ENCODE measurements at regions not wholly inside any gene's neighbourhood (a gene's known extent, or its start where the extent isn't known, plus 50 kb on each side); places are given as distances from the start of the nearest gene placed in this dataset.
"Not testable (repeated sequence)": the region's sequence is repeated elsewhere in the genome, so short reads cannot be mapped to it uniquely, and the experiment has no call there.

- Histone ChIP-seq H3K9me2 (replicated peaks; ENCODE audit: low read length) (no peaks in the 10 kb centered on the region), H3K9ac (ENCODE audit: low read length) (no peak overlapping the region), H3K4me3 (ENCODE audit: low read length) (no peak overlapping the region), H3K79me2 (ENCODE audit: low read length) (no peaks in the 10 kb centered on the region), H3K27me3 (ENCODE audit: low read length) (no peaks in the 10 kb centered on the region), H3K4me2 (ENCODE audit: low read length) (no peak overlapping the region), H3K4me1 (ENCODE audit: insufficient read depth, low read length) (no peaks in the 10 kb centered on the region), H3F3A (ENCODE audit: low read length, unreplicated experiment) (no peaks in the 10 kb centered on the region), H3K9me3 (ENCODE audit: low read length) (no peaks in the 10 kb centered on the region), H2AFZ (ENCODE audit: low read length) (no peak overlapping the region), H3K36me3 (ENCODE audit: low read depth, low read length) (no peaks in the 10 kb centered on the region), H4K20me1 (ENCODE audit: low read length) (no peaks in the 10 kb centered on the region), H3K27ac (ENCODE audit: low read length) (no peak overlapping the region)
- intact Hi-C loops (cut with micrococcal nuclease): no loop called here
- DNase-seq: no peak
- TF ChIP-seq EZH2phosphoT487 (IDR thresholded peaks at IDR 0.05; ENCODE audit: borderline replicate concordance, low read length): no peak
- ChIA-PET CTCF (no interaction called here), POLR2A (ENCODE audit: unreplicated experiment) (no interaction called here)
- ATAC-seq: no peak
- BruUV-seq (replicated peaks): no TSS peak
These were observed 223.5 kb downstream of the CYB561 start for GRCh38 chr17:63222655-63223054.

DNA sequence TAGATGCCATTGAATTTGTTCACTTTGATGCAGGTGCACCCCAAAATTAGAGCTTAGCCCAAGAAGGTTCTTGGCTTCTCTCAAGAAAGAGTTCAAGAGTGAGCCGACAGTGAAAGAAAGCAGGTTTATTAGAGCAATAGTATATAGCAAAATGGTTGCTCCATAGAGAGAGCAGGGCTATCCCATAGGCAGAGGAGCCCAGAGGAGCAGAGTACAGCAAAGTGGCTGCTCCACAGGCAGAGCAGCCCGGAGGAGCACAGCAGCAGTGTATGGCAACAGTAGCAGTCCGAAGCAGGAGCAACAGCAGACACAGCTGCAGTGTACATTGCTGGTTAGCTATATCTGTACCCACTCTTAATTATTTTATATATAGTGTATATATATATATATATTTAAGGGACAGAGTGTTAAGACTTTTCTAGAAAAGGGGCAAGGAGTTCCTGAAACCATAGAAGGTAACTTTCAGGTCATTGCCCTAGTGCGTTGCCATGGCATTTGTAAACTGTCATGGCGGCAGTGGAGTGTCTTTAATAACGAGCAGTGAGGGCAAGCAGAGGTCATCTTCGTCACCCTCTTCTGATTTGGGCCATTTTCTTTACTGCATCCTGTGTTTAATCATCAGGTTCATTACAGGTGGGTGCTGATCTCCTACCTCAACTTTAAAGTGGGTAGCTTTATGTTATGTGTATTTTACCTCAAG lies 222.7 kb downstream of the CYB561 start:
- intact Hi-C loops (cut with micrococcal nuclease): no loop called here
- Histone ChIP-seq H3K36me3 (ENCODE audit: low read depth, low read length) (no peaks in the 10 kb centered on the region), H2AFZ (ENCODE audit: low read length) (no peak overlapping the region), H3K27ac (ENCODE audit: low read length) (no peak overlapping the region), H3K9ac (ENCODE audit: low read length) (no peak overlapping the region), H3F3A (ENCODE audit: low read length, unreplicated experiment) (no peaks in the 10 kb centered on the region), H3K9me3 (ENCODE audit: low read length) (no peaks in the 10 kb centered on the region), H3K27me3 (ENCODE audit: low read length) (no peaks in the 10 kb centered on the region), H4K20me1 (ENCODE audit: low read length) (no peaks in the 10 kb centered on the region), H3K9me2 (replicated peaks; ENCODE audit: low read length) (no peaks in the 10 kb centered on the region), H3K79me2 (ENCODE audit: low read length) (no peaks in the 10 kb centered on the region), H3K4me1 (ENCODE audit: insufficient read depth, low read length) (no peaks in the 10 kb centered on the region), H3K4me2 (ENCODE audit: low read length) (no peak overlapping the region), H3K4me3 (ENCODE audit: low read length) (no peak overlapping the region)
- ChIA-PET POLR2A (ENCODE audit: unreplicated experiment) (no interaction called here), CTCF (no interaction called here)
- BruUV-seq (replicated peaks): no TSS peak
- DNase-seq (no peak), ATAC-seq (no peak)
- TF ChIP-seq, protein P1, sequence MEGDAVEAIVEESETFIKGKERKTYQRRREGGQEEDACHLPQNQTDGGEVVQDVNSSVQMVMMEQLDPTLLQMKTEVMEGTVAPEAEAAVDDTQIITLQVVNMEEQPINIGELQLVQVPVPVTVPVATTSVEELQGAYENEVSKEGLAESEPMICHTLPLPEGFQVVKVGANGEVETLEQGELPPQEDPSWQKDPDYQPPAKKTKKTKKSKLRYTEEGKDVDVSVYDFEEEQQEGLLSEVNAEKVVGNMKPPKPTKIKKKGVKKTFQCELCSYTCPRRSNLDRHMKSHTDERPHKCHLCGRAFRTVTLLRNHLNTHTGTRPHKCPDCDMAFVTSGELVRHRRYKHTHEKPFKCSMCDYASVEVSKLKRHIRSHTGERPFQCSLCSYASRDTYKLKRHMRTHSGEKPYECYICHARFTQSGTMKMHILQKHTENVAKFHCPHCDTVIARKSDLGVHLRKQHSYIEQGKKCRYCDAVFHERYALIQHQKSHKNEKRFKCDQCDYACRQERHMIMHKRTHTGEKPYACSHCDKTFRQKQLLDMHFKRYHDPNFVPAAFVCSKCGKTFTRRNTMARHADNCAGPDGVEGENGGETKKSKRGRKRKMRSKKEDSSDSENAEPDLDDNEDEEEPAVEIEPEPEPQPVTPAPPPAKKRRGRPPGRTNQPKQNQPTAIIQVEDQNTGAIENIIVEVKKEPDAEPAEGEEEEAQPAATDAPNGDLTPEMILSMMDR (conservative IDR thresholded peaks at IDR 0.05; ENCODE audit: low read depth, low read length): no peak
- no peak for TF ChIP-seq EZH2 (IDR thresholded peaks at IDR 0.05; ENCODE audit: low read length, unreplicated experiment)
- no peak for TF ChIP-seq EZH2phosphoT487 (IDR thresholded peaks at IDR 0.05; ENCODE audit: borderline replicate concordance, low read length)

GRCh38 chr17:63224644-63225043 lies 221.5 kb downstream of the CYB561 start:
- no peaks in the 10 kb centered on the region for H3K27me3 ChIP-seq (ENCODE audit: low read length)
- ChIA-PET POLR2A (ENCODE audit: unreplicated experiment) (no interaction called here), CTCF (no interaction called here)
- no peak overlapping the region for H2AFZ ChIP-seq (ENCODE audit: low read length)
- no peak overlapping the region for H3K4me3 ChIP-seq (ENCODE audit: low read length)
- H3K9me2 ChIP-seq (replicated peaks; ENCODE audit: low read length): no peaks in the 10 kb centered on the region
- H3K9ac ChIP-seq (ENCODE audit: low read length): no peak overlapping the region
- no TSS peak for BruUV-seq (replicated peaks)
- no peak overlapping the region for H3K27ac ChIP-seq (ENCODE audit: low read length)
- H3K4me2 ChIP-seq (ENCODE audit: low read length): no peak overlapping the region
- H3K79me2 ChIP-seq (ENCODE audit: low read length): no peaks in the 10 kb centered on the region
- DNase-seq: no peak
- no peaks in the 10 kb centered on the region for H3K4me1 ChIP-seq (ENCODE audit: insufficient read depth, low read length)
- no peaks in the 10 kb centered on the region for H3K9me3 ChIP-seq (ENCODE audit: low read length)
- no peak for ATAC-seq
- no peaks in the 10 kb centered on the region for H3K36me3 ChIP-seq (ENCODE audit: low read depth, low read length)
- no peaks in the 10 kb centered on the region for H3F3A ChIP-seq (ENCODE audit: low read length, unreplicated experiment)
- intact Hi-C loops (cut with micrococcal nuclease): no loop called here
- no peaks in the 10 kb centered on the region for H4K20me1 ChIP-seq (ENCODE audit: low read length)
- no peak for TF ChIP-seq EZH2phosphoT487 (IDR thresholded peaks at IDR 0.05; ENCODE audit: borderline replicate concordance, low read length)
- TF ChIP-seq, protein P1 (conservative IDR thresholded peaks at IDR 0.05; ENCODE audit: low read depth, low read length): no peak
- no peak for TF ChIP-seq EZH2 (IDR thresholded peaks at IDR 0.05; ENCODE audit: low read length, unreplicated experiment)

- H3K9ac ChIP-seq (ENCODE audit: low read length); DNase-seq; POLR2A ChIA-PET (ENCODE audit: unreplicated experiment); ATAC-seq; H3K9me2 ChIP-seq (replicated peaks; ENCODE audit: low read length); H3K9me3 ChIP-seq (ENCODE audit: low read length); H2AFZ ChIP-seq (ENCODE audit: low read length); BruUV-seq (replicated peaks); H3K79me2 ChIP-seq (ENCODE audit: low read length); H4K20me1 ChIP-seq (ENCODE audit: low read length); H3K27me3 ChIP-seq (ENCODE audit: low read length); H3K4me3 ChIP-seq (ENCODE audit: low read length); H3K36me3 ChIP-seq (ENCODE audit: low read depth, low read length); H3K4me1 ChIP-seq (ENCODE audit: insufficient read depth, low read length); CTCF ChIA-PET; H3F3A ChIP-seq (ENCODE audit: low read length, unreplicated experiment); H3K4me2 ChIP-seq (ENCODE audit: low read length); intact Hi-C loops (cut with micrococcal nuclease); H3K27ac ChIP-seq (ENCODE audit: low read length): not testable (repeated sequence)
These were observed 219.4 kb downstream of the CYB561 start for GRCh38 chr17:63226720-63227119.

DNA sequence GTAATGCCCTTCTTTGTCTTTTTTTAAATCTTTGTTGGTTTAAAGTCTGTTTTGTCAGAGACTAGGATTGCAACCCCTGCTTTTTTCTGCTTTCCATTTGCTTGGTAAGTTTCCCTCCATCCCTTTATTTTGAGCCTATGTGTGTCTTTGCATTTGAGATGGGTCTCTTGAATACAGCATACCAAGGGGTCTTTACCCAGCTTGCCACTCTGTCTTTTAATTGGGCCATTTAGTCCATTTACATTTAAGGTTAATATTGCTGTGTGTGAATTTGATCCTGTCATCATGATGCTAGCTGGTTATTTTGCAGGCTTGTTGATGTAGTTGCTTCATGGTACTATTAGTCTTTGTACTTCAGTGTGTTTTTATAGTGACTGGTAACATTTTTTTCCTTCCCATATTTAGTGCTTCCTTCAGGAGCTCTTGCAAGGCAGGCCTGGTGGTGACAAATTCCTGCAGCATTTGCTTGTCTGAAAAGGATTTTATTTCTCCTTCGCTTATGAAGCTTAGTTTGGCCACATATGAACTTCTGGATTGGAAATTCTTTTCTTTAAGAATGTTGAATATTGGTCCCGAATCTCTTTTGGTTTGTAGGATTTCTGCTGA lies 215.0 kb downstream of the CYB561 start:
- intact Hi-C loops (cut with micrococcal nuclease); CTCF ChIA-PET; ATAC-seq; H2AFZ ChIP-seq (ENCODE audit: low read length); H3K9me2 ChIP-seq (replicated peaks; ENCODE audit: low read length); H3K36me3 ChIP-seq (ENCODE audit: low read depth, low read length); DNase-seq; H3K4me1 ChIP-seq (ENCODE audit: insufficient read depth, low read length); H3K4me2 ChIP-seq (ENCODE audit: low read length); H3K27ac ChIP-seq (ENCODE audit: low read length); H3K27me3 ChIP-seq (ENCODE audit: low read length); H3K9me3 ChIP-seq (ENCODE audit: low read length); H4K20me1 ChIP-seq (ENCODE audit: low read length); H3K79me2 ChIP-seq (ENCODE audit: low read length); BruUV-seq (replicated peaks); H3K4me3 ChIP-seq (ENCODE audit: low read length); H3K9ac ChIP-seq (ENCODE audit: low read length); H3F3A ChIP-seq (ENCODE audit: low read length, unreplicated experiment): not testable (repeated sequence)
- POLR2A ChIA-PET (ENCODE audit: unreplicated experiment): interaction anchor here (0.6 kb wide), 1 partner anchor 1445 kb away, joined by 3 read pairs; no protein-coding TSS in a partner anchor

All from PC-3 (cell line).